OCI-LY1 (cell line): ENCODE measurements at regions not wholly inside any gene's neighbourhood (a gene's known extent, or its start where the extent isn't known, plus 50 kb on each side); places are given as distances from the start of the nearest gene placed in this dataset.

Source experiments
- H2AFZ ChIP-seq: fragments of 200-600 bp; sonication (generic), shearing (Covaris generic); 2 replicates; pipeline ENCODE4 v1.6.0; 2014; ENCODE audit warnings: antibody characterized with exemption, mild to moderate bottlenecking, low read length
- H3F3A ChIP-seq: fragments of 200-600 bp; sonication (generic), shearing (Covaris generic); 2 replicates; pipeline ENCODE4 v1.6.0; 2014; ENCODE audit warnings: mild to moderate bottlenecking, antibody characterized with exemption, low read length, moderate library complexity; ENCODE audit not compliant: insufficient read depth
- H3K27ac ChIP-seq: fragments of 200-600 bp; sonication (generic); 2 replicates; pipeline ENCODE4 v1.5.1; 2014; ENCODE audit warnings: low read length, mixed run types, mild to moderate bottlenecking, low read depth; ENCODE audit not compliant: poor library complexity, severe bottlenecking
- H3K27me3 ChIP-seq: fragments of 200-600 bp; sonication (generic); 2 replicates; pipeline ENCODE4 v1.6.0; 2014; ENCODE audit warnings: antibody characterized with exemption, mild to moderate bottlenecking, low read length, moderate library complexity; ENCODE audit not compliant: insufficient read depth
- H3K36me3 ChIP-seq: fragments of 200-600 bp; sonication (generic); 2 replicates; pipeline ENCODE4 v1.6.1; 2014; ENCODE audit warnings: mild to moderate bottlenecking, antibody characterized with exemption, low read length, moderate library complexity, mixed read lengths; ENCODE audit not compliant: insufficient read depth
- H3K4me1 ChIP-seq: fragments of 200-600 bp; sonication (generic); 2 replicates; pipeline ENCODE4 v1.5.1; 2014; ENCODE audit warnings: mild to moderate bottlenecking, low read length, moderate library complexity; ENCODE audit not compliant: insufficient read depth, severe bottlenecking
- H3K4me2 ChIP-seq: fragments of 200-600 bp; sonication (generic), shearing (Covaris generic); 2 replicates; pipeline ENCODE4 v1.6.1; 2014; ENCODE audit warnings: low read length
- H3K4me3 ChIP-seq: fragments of 200-600 bp; sonication (generic); 2 replicates; pipeline ENCODE4 v1.5.1; 2014; ENCODE audit warnings: low read length, low read depth, mild to moderate bottlenecking, mixed read lengths; ENCODE audit not compliant: poor library complexity, severe bottlenecking
- H3K79me2 ChIP-seq: fragments of 200-600 bp; shearing (Covaris generic); 2 replicates; pipeline ENCODE4 v1.6.1; 2016; ENCODE audit warnings: mixed run types, low read length, mixed read lengths; ENCODE audit not compliant: insufficient read depth
- H3K9ac ChIP-seq: fragments of 200-600 bp; sonication (generic), shearing (Covaris generic); 2 replicates; pipeline ENCODE4 v1.6.1; 2014; ENCODE audit warnings: mild to moderate bottlenecking, low read length, mixed read lengths
- H3K9me2 ChIP-seq: fragments of 200-600 bp; sonication (generic), shearing (Covaris generic); 2 replicates; pipeline ENCODE4 v1.6.1; 2014; ENCODE audit warnings: low read depth, mild to moderate bottlenecking, low read length, mixed read lengths
- H3K9me3 ChIP-seq: fragments of 200-600 bp; shearing (Covaris generic); 2 replicates; pipeline ENCODE4 v1.6.1; 2014; ENCODE audit warnings: low read length, mixed read lengths
- H4K20me1 ChIP-seq: fragments of 200-600 bp; sonication (generic), shearing (Covaris generic); 2 replicates; pipeline ENCODE4 v1.6.0; 2016; ENCODE audit warnings: mild to moderate bottlenecking, low read length; ENCODE audit not compliant: insufficient read depth
- EZH2 ChIP-seq: fragments of 200-600 bp; sonication (generic), shearing (Covaris generic); IDR thresholded peaks from 2 replicates; pipeline ENCODE4 v1.8.0; 2017; ENCODE audit warnings: borderline replicate concordance, mixed run types, mild to moderate bottlenecking, antibody characterized with exemption, low read length, moderate library complexity, mixed read lengths
- TF ChIP-seq, protein P1 (sequence below): fragments of 200-600 bp; sonication (generic), shearing (Covaris generic); IDR thresholded peaks from 2 replicates; pipeline ENCODE4 v1.5.1; 2017; ENCODE audit warnings: mild to moderate bottlenecking, antibody characterized with exemption, low read length, moderate library complexity, mixed read lengths

DNA sequence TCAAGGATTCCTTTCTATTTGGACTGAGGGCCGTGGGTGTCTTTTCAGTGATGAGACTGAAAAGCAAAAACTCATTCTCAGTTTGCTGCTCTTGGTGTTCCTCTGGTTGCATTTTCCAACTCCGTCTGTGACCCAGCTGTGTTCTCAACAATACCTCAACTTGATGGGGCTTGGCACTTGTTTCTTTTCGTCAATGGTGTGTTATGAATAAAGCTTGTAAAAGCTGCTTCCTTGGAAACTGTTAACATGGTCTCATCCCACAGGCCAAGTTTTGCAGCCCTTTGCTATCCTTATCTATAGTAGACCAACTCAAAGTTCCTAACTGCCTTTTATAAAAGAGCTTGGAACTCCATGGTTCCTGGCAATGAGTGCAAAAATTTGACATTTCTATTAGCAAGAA lies 142.5 kb upstream of the UBE2E1 start:
- Histone ChIP-seq H3K4me2 (no peak overlapping the region), H3K27me3 (no peaks in the 10 kb centered on the region), H3K4me3 (no peak overlapping the region), H3K9ac (no peak overlapping the region), H2AFZ (no peak overlapping the region), H3K36me3 (no peaks in the 10 kb centered on the region), H3K9me3 (no peaks in the 10 kb centered on the region), H3K9me2 (no peaks in the 10 kb centered on the region), H3F3A (no peaks in the 10 kb centered on the region), H4K20me1 (no peaks in the 10 kb centered on the region), H3K4me1 (peaks cover 60% of the 10 kb centered on the region), H3K27ac (peak overlapping the region; percentile 52), H3K79me2 (no peaks in the 10 kb centered on the region)
- no peak for TF ChIP-seq EZH2
- TF ChIP-seq, protein P1, sequence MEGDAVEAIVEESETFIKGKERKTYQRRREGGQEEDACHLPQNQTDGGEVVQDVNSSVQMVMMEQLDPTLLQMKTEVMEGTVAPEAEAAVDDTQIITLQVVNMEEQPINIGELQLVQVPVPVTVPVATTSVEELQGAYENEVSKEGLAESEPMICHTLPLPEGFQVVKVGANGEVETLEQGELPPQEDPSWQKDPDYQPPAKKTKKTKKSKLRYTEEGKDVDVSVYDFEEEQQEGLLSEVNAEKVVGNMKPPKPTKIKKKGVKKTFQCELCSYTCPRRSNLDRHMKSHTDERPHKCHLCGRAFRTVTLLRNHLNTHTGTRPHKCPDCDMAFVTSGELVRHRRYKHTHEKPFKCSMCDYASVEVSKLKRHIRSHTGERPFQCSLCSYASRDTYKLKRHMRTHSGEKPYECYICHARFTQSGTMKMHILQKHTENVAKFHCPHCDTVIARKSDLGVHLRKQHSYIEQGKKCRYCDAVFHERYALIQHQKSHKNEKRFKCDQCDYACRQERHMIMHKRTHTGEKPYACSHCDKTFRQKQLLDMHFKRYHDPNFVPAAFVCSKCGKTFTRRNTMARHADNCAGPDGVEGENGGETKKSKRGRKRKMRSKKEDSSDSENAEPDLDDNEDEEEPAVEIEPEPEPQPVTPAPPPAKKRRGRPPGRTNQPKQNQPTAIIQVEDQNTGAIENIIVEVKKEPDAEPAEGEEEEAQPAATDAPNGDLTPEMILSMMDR: no peak

DNA sequence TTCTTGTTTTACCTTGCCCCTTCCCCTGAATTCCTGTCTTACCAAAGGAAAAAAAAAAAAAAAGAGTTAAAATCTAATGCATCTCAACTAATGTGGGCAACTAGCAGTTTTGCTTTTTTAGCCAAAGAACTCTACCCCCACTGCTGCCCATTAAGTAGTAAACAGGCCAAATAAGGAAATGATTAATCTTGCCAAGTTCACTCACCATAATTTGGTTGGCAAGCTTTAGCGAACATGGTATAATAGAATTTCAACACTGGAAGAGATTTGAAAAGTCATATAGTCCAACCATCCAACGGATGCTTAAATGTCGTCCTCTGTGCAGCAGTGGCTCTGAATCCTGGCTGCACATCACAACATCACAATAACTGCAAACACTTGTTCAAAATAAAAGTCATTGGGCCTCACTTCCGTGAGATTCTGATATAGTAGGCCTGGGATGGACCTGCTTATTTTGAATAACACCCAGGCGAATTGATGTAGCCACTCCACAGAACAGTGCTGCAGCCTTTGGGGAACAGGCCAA lies 142.0 kb upstream of the UBE2E1 start:
- no peaks in the 10 kb centered on the region for H4K20me1 ChIP-seq
- no peaks in the 10 kb centered on the region for H3K9me2 ChIP-seq
- no peaks in the 10 kb centered on the region for H3K79me2 ChIP-seq
- H3K4me3 ChIP-seq: no peak overlapping the region
- H3K9ac ChIP-seq: no peak overlapping the region
- TF ChIP-seq, protein P1: no peak
- TF ChIP-seq EZH2: no peak
- H3K27me3 ChIP-seq: no peaks in the 10 kb centered on the region
- H3K27ac ChIP-seq: peak overlapping the region; percentile 52
- H3K4me2 ChIP-seq: no peak overlapping the region
- no peak overlapping the region for H2AFZ ChIP-seq
- no peaks in the 10 kb centered on the region for H3K9me3 ChIP-seq
- no peaks in the 10 kb centered on the region for H3F3A ChIP-seq
- no peaks in the 10 kb centered on the region for H3K36me3 ChIP-seq
- peaks cover 55% of the 10 kb centered on the region for H3K4me1 ChIP-seq

DNA sequence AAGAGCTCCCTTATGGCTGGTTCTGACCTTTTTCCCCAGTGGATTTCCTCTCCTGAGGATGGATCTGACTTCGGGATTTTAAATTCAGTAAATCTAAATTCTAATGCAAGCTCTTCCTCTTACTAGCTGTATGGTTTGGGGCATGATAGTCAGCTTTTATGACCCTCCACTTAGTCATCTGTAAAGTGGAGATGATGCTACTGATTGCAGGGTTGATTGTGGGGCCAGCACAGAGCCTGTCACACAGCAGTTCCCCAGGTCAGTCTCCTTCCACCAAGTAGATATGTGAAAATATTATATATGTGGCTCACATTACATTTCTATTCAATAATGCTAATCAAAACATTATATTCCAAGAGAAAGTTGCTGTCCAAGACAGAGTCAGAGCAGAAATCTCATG lies 141.3 kb upstream of the UBE2E1 start:
- no peak overlapping the region for H3K9ac ChIP-seq
- H3F3A ChIP-seq: no peaks in the 10 kb centered on the region
- H3K4me2 ChIP-seq: no peak overlapping the region
- no peaks in the 10 kb centered on the region for H3K9me2 ChIP-seq
- no peak overlapping the region for H3K4me3 ChIP-seq
- H4K20me1 ChIP-seq: no peaks in the 10 kb centered on the region
- no peaks in the 10 kb centered on the region for H3K79me2 ChIP-seq
- no peak overlapping the region for H2AFZ ChIP-seq
- H3K4me1 ChIP-seq: peaks cover 48% of the 10 kb centered on the region
- no peaks in the 10 kb centered on the region for H3K27me3 ChIP-seq
- no peaks in the 10 kb centered on the region for H3K36me3 ChIP-seq
- H3K9me3 ChIP-seq: no peaks in the 10 kb centered on the region
- H3K27ac ChIP-seq: no peak overlapping the region
- TF ChIP-seq, protein P1: no peak
- no peak for TF ChIP-seq EZH2
